CD4-positive, alpha-beta T cell treated with Interferon gamma for 1 hour (primary cell): ENCODE measurements at regions not wholly inside any gene's neighbourhood (a gene's known extent, or its start where the extent isn't known, plus 50 kb on each side); places are given as distances from the start of the nearest gene placed in this dataset.

Experiments
- DNase-seq: peaks from one replicate; pipeline ENCODE4 v3.0.0-alpha.2; 2020

DNA sequence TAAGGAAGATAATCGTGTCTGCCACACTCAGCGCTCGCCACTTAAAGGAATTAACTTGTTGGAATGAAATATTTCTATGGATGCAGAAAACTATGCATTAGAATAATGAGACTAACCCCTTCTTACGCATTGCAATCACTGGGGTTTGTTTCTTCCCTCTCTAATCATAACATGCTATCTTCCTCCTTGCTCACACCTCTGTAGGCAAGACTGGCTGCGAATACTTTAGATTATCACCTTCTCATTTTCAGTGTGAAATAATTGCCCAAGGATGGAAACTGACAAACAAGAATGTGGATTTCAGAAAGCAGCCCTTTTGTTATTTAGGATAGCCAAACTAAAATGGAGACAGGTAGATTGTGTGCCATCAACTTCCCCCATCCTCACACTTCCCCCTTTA, 349.4 kb downstream of the MID1IP1 start:
- no peak for DNase-seq

- DNase-seq: peak; percentile 24
These were observed 350.9 kb downstream of the MID1IP1 start for GRCh38 chrX:39152106-39152649.

- no peak for DNase-seq
These were observed 354.8 kb downstream of the MID1IP1 start for GRCh38 chrX:39156051-39156450.

GRCh38 chrX:39157006-39157405, 355.7 kb downstream of the MID1IP1 start:
- no peak for DNase-seq

GRCh38 chrX:39157796-39158195, 356.5 kb downstream of the MID1IP1 start:
- no peak for DNase-seq

DNA sequence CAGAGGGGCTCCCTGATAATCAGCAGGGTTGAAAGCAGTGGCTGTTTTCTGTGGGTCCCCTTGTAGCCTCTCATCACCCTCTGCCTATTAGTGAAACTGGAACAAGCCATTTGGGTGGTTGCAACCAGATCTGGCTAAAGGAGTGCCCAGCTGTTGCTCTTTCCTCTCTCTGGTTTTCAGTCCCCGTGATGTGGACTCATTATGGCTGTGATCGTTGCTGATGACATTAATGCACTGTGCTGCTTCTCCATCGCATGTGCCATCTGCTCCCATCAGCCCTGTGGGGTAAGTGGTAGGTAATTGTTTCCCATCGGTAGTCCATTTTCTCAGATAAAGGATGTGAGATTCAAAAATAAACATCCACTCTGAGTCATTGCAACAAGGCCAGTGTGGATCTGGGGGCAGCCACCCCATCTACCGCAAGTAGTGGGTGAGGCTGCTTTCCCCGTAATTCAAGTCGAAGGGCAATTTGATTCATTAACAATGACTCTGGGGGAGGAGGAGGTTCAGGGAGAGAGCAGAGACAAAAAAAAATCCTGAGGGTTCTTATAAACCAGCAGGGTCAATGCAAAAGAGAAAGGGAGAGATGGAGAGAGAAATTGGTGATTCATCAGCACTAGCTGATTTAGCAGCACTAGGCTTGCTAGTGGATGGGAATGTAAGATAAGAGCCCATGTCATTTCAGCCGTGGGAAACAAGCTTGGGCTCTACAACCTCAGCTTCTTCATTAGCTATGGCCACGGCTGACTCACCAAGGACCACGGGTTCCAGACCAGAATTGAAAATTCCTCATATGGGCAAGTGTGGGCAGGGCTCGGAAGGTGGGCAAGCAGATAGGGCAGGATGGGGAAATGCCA, 357.8 kb downstream of the MID1IP1 start:
- peak; percentile 19 for DNase-seq

GRCh38 chrX:39159921-39160507, 358.8 kb downstream of the MID1IP1 start:
- no peak for DNase-seq

- DNase-seq: no peak
These were observed 360.5 kb downstream of the MID1IP1 start for GRCh38 chrX:39161611-39162255.

DNA sequence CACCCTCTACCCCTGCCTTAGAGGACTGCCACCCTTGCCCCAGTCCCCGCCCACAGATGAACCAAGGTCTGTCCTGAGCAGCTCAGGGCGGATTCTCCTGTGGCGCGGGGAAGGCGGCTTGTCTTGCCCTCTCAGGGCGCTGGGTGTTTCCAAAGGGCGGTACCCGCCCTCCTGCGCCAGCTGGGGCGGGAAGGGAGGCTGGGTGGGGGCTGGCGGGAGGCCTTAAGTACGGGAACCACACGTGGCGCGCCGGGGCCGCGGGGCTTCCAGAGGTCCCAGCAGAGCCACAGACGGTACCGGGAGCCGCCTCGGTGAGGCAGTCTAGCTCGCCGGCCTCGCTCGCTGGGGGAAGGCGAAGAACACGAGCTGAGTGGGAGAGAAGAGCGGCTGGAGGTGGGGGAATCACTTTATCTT, 361.1 kb downstream of the MID1IP1 start:
- peak; percentile 24 for DNase-seq

DNA sequence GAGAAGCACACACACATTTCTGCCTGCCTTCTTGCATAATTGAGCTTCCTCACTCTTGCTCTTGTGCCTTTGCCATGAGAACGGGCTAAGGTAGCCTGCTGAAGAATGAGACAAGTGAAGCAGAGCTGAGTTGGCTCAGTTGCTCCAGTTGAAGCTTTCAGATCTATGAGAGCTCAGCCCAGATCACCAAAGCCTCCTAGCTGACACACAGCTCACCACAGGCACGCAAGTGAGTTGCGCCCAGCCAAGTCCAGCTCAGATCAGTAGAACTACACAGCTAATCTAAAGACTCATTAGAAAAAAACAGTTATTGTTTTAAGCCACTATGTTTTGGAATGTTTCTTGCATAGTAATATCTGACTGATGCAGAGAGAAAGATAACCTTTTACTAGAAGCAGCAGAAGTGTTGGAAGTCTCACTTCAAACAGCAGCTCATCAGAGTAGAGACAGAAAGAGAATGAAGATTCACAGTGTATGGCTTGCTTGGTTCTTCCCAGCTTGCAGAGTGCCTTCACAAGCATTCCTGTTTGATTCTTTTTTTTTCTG, 362.4 kb downstream of the MID1IP1 start:
- no peak for DNase-seq

GRCh38 chrX:39164212-39164611, 363.0 kb downstream of the MID1IP1 start:
- DNase-seq: no peak

- no peak for DNase-seq
These were observed 363.9 kb downstream of the MID1IP1 start for GRCh38 chrX:39165185-39165584.

GRCh38 chrX:39165773-39166172, 364.5 kb downstream of the MID1IP1 start:
- DNase-seq: no peak

- DNase-seq: no peak
These were observed 366.5 kb downstream of the MID1IP1 start for GRCh38 chrX:39167791-39168190.

GRCh38 chrX:39168609-39169008, 367.4 kb downstream of the MID1IP1 start:
- DNase-seq: no peak

GRCh38 chrX:39169976-39170375, 368.7 kb downstream of the MID1IP1 start:
- DNase-seq: no peak

DNA sequence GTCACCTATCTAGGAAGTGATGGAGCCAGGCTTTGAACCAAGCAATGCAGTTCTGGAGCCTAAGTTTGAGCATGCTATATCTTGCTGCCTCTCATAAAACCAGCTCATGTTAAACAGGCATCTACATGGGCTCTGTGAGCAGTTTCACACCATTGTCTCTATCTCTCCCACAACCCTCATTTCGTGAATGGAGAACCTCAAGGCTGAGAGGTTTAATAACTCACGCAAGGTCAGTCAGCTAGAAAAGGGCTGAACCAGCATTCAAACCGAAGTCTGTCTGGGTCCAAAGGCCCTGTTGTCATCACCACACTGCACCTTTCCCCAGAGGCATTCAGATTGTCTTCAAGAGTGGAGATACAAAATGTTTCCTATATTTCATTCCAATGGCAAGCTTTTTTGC, 369.2 kb downstream of the MID1IP1 start:
- no peak for DNase-seq

GRCh38 chrX:39171686-39172085, 370.4 kb downstream of the MID1IP1 start:
- no peak for DNase-seq

DNA sequence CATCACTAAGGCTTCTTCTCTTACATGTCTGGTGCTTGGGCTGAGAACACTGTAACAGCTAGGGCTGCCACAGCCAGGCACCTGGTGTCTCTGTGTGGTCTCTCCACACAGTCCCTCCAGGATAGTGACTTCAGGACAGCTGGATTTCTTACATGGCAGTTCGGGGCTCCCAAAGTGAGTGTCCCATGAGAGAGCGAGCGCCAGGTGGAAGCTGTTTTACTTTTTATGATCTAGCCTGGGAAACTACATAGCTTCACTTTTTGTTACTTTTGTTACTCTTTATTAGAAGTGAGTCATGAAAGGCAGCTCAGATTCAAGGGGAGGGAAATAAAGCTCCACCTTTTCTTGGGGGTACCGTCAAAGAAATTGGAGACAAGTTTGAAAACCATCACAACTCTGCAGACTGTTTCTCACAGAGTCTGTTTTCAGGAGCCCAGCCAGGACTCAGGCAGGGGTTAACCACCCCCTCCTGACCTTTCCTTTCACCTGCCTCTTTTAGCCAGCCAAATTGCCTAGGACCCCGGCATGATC, 373.0 kb downstream of the MID1IP1 start:
- DNase-seq: no peak

DNA sequence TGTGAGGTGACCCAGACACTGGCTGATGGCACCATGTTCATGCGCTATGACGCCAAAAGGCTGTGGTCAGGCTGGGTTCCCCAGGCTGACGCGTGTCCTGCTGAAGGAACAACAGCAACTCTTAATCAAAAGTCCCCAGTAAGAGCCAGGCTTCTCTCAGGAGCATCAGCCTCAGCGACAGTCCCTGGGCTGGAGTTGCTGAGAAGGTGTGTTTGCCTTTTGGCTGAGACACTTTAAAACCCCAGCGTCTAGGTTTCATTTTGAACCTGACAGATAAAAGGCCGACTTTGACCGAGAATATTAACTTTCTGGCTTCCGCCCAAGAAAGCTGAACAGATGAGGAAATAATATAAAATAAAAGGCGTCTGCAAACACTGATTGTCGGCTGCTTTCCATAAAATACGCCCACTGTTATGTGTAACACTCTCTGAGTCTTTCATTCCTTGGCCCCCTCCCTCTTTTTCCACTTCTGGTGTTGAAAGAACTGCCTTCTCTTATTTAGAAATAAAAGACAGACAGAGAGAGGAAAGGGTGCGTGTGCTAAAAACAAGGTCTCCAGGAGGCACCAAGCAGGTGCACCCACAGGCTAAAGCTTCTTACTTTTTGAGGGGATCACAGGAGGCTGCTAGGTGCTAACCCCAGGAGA, 373.6 kb downstream of the MID1IP1 start:
- DNase-seq: peak; percentile 62

DNA sequence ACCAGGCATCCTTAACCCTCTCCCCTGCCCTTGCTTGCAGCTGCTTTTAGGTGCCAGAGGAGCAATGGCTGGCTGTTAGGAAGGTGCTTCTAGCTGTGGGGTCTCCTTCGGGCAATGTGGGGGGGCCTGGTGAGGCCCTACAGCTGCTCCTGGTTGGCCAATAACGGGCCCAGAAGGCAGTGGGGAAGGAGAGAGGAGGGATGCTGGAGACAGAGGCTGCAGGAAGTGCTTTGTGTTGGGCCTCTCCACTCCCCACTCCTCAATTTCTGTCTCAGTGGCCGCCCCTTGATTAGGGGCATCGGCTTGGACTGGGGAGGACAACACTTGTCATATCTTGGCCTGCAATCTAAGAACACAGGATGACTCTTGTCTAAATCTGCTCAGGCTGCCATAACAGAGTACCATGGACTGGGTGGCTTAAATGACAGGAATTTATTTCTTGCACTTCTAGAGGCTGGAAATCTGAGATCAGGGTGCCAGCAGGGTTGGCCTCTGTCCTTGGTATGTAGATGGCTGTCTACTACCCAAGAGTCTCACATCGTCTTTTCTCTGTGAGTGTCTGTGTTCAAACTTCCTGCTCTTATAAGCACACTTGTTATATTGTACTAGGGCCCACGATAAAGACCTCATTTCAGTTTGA, 374.3 kb downstream of the MID1IP1 start:
- no peak for DNase-seq

DNA sequence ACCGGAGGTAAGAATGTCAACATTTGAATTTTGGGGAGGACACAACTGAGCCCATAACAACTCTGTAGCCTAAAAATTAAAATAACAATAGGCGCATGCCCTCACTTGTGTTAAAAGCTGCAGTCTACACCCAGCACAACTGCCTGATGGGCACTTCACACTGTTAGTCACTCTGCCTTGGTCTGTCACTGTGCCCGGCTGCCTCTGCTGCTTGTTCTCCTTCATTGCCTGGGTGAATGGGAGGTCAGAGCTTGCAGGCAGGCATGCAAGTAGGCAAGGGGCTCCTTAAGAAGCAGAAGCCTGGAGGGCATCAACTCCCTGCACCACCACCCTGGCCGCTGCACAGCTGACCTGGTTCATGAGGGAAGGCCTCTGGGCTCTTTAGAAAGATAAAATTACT, 374.8 kb downstream of the MID1IP1 start:
- no peak for DNase-seq
